CD4-positive, CD25-positive, alpha-beta regulatory T cell (primary cell): ENCODE measurements at regions not wholly inside any gene's neighbourhood (a gene's known extent, or its start where the extent isn't known, plus 50 kb on each side); places are given as distances from the start of the nearest gene placed in this dataset.

Experiments
- ATAC-seq, 2 donors: fragments of 150-1000 bp; cut with Tn5 transposase; one replicate each; pipeline ENCODE4 v1.10.0; 2021; ENCODE audit warnings: low read depth in 2 of 2, moderate number of reproducible peaks in 2 of 2, moderate library complexity in 1 of 2
- DNase-seq, 3 donors: peaks; one replicate each; pipeline versions ENCODE4 v3.0.0 to v3.0.0-alpha.2; 2012 to 2022; ENCODE audit warnings: mixed read lengths in 1 of 3
- H3K27ac ChIP-seq: one replicate; pipeline ENCODE4 v1.7.0; 2013; ENCODE audit warnings: mild to moderate bottlenecking, low read length; ENCODE audit not compliant: insufficient read depth, poor library complexity, severe bottlenecking
- H3K27me3 ChIP-seq: one replicate; pipeline ENCODE4 v1.7.0; 2013; ENCODE audit warnings: low read length; ENCODE audit not compliant: control insufficient read depth, insufficient read depth
- H3K36me3 ChIP-seq: one replicate; pipeline ENCODE4 v1.7.0; 2013; ENCODE audit warnings: mild to moderate bottlenecking, low read length, moderate library complexity; ENCODE audit not compliant: control insufficient read depth, insufficient read depth
- H3K4me1 ChIP-seq: 2 replicates; pipeline ENCODE4 v1.7.0; 2013; ENCODE audit warnings: mild to moderate bottlenecking, low read length; ENCODE audit not compliant: insufficient read depth, control insufficient read depth, poor library complexity, severe bottlenecking
- H3K4me3 ChIP-seq: one replicate; pipeline ENCODE4 v1.7.0; 2013; ENCODE audit warnings: low read depth, mild to moderate bottlenecking, low read length, moderate library complexity
- H3K9me3 ChIP-seq, 2 experiments: 1 replicate in 1 of 2; 2 replicates in 1 of 2; pipeline ENCODE4 v1.7.0; 2013; ENCODE audit warnings: low read length in 2 of 2, mild to moderate bottlenecking in 1 of 2, moderate library complexity in 1 of 2; ENCODE audit not compliant: control insufficient read depth in 2 of 2
- H3K27ac Mint-ChIP-seq, 3 donors: one replicate each; pipeline ENCODE4 v1.8.0; 2020 to 2022; ENCODE audit warnings: mild to moderate bottlenecking in 3 of 3, mixed read lengths in 3 of 3, moderate library complexity in 2 of 3
- H3K27me3 Mint-ChIP-seq: one replicate; pipeline ENCODE4 v1.8.0; 2022; ENCODE audit warnings: mild to moderate bottlenecking, mixed read lengths
- H3K36me3 Mint-ChIP-seq: one replicate; pipeline ENCODE4 v1.8.0; 2020; ENCODE audit warnings: mixed read lengths
- H3K4me1 Mint-ChIP-seq, 4 donors: one replicate each; pipeline ENCODE4 v1.8.0; 2020 to 2022; ENCODE audit warnings: mixed read lengths in 4 of 4, mild to moderate bottlenecking in 1 of 4
- H3K4me3 Mint-ChIP-seq, 4 donors: one replicate each; pipeline ENCODE4 v1.8.0; 2020 to 2022; ENCODE audit warnings: mild to moderate bottlenecking in 4 of 4, mixed read lengths in 4 of 4, moderate library complexity in 3 of 4
- H3K9me3 Mint-ChIP-seq, 7 donors: one replicate each; pipeline ENCODE4 v1.8.0; 2020 to 2022; ENCODE audit warnings: mixed read lengths in 7 of 7, mild to moderate bottlenecking in 3 of 7, moderate library complexity in 2 of 7

- H3K36me3 ChIP-seq: no peaks in the 10 kb centered on the region
- H3K27ac ChIP-seq: no peak overlapping the region
- ATAC-seq (no peak), DNase-seq (no peak)
- no peak overlapping the region for H3K4me3 ChIP-seq
- H3K27ac Mint-ChIP-seq: no peak overlapping the region
- no peaks in the 10 kb centered on the region for H3K36me3 Mint-ChIP-seq
- no peaks in the 10 kb centered on the region for H3K4me1 Mint-ChIP-seq
- H3K9me3 Mint-ChIP-seq: no peaks in the 10 kb centered on the region
- H3K27me3 Mint-ChIP-seq: peaks cover 5% of the 10 kb centered on the region
- no peaks in the 10 kb centered on the region for H3K9me3 ChIP-seq
- H3K4me3 Mint-ChIP-seq: no peak overlapping the region
- H3K4me1 ChIP-seq: no peaks in the 10 kb centered on the region
- peaks cover 3% of the 10 kb centered on the region for H3K27me3 ChIP-seq
These were observed 87.1 kb downstream of the NDUFS5 start for GRCh38 chr1:39113109-39113743.

- H3K4me3 ChIP-seq: no peak overlapping the region
- Mint-ChIP-seq H3K27me3 (peaks cover 5% of the 10 kb centered on the region), H3K4me1 (peaks cover 0 to 2% (median 0%) of the 10 kb centered on the region in 4 donors), H3K9me3 (no peaks in the 10 kb centered on the region), H3K27ac (no peak overlapping the region), H3K36me3 (no peaks in the 10 kb centered on the region), H3K4me3 (no peak overlapping the region)
- no peaks in the 10 kb centered on the region for H3K9me3 ChIP-seq
- no peak for ATAC-seq
- no peaks in the 10 kb centered on the region for H3K36me3 ChIP-seq
- H3K27me3 ChIP-seq: peaks cover 3% of the 10 kb centered on the region
- H3K27ac ChIP-seq: no peak overlapping the region
- DNase-seq: no peak
- H3K4me1 ChIP-seq: no peaks in the 10 kb centered on the region
These were observed 89.0 kb upstream of the MACF1 start for GRCh38 chr1:39115271-39116110.

GRCh38 chr1:39116116-39116607, 88.3 kb upstream of the MACF1 start:
- DNase-seq (no peak), ATAC-seq (no peak)
- H3K4me3 Mint-ChIP-seq: no peak overlapping the region
- Histone ChIP-seq H3K27me3 (peaks cover 3% of the 10 kb centered on the region), H3K4me3 (no peak overlapping the region), H3K27ac (no peak overlapping the region), H3K9me3 (no peaks in the 10 kb centered on the region), H3K36me3 (no peaks in the 10 kb centered on the region), H3K4me1 (no peaks in the 10 kb centered on the region)
- no peak overlapping the region for H3K27ac Mint-ChIP-seq
- no peaks in the 10 kb centered on the region for H3K36me3 Mint-ChIP-seq
- H3K27me3 Mint-ChIP-seq: peaks cover 5% of the 10 kb centered on the region
- peaks cover 0 to 2% (median 0%) of the 10 kb centered on the region in 4 donors for H3K4me1 Mint-ChIP-seq
- H3K9me3 Mint-ChIP-seq: no peaks in the 10 kb centered on the region

GRCh38 chr1:39116860-39117728, 87.4 kb upstream of the MACF1 start:
- Mint-ChIP-seq H3K36me3 (no peaks in the 10 kb centered on the region), H3K4me3 (no peak overlapping the region), H3K27me3 (peaks cover 5% of the 10 kb centered on the region), H3K9me3 (no peaks in the 10 kb centered on the region), H3K4me1 (peaks cover 0 to 2% (median 0%) of the 10 kb centered on the region in 4 donors), H3K27ac (peak overlapping the region in 1 of 3 donors; percentile 45)
- Histone ChIP-seq H3K4me1 (no peaks in the 10 kb centered on the region), H3K36me3 (no peaks in the 10 kb centered on the region), H3K27me3 (peaks cover 3% of the 10 kb centered on the region), H3K27ac (no peak overlapping the region), H3K4me3 (no peak overlapping the region), H3K9me3 (no peaks in the 10 kb centered on the region)
- DNase-seq: no peak
- no peak for ATAC-seq

GRCh38 chr1:39117899-39118450, 86.5 kb upstream of the MACF1 start:
- no peak overlapping the region for H3K27ac Mint-ChIP-seq
- peaks cover 0 to 2% (median 0%) of the 10 kb centered on the region in 4 donors for H3K4me1 Mint-ChIP-seq
- Histone ChIP-seq H3K4me1 (no peaks in the 10 kb centered on the region), H3K4me3 (no peak overlapping the region), H3K36me3 (no peaks in the 10 kb centered on the region), H3K27ac (no peak overlapping the region), H3K9me3 (no peaks in the 10 kb centered on the region), H3K27me3 (peaks cover 3% of the 10 kb centered on the region)
- H3K27me3 Mint-ChIP-seq: peaks cover 2% of the 10 kb centered on the region
- ATAC-seq (no peak), DNase-seq (no peak)
- no peak overlapping the region for H3K4me3 Mint-ChIP-seq
- no peaks in the 10 kb centered on the region for H3K9me3 Mint-ChIP-seq
- H3K36me3 Mint-ChIP-seq: no peaks in the 10 kb centered on the region

GRCh38 chr1:39122056-39122455, 82.4 kb upstream of the MACF1 start:
- Mint-ChIP-seq H3K4me1 (peaks cover 0 to 5% (median under 1%) of the 10 kb centered on the region in 4 donors), H3K27ac (no peak overlapping the region)

GRCh38 chr1:39124282-39124681, 80.2 kb upstream of the MACF1 start:
- Histone ChIP-seq H3K9me3 (no peaks in the 10 kb centered on the region), H3K27ac (no peak overlapping the region), H3K4me1 (no peaks in the 10 kb centered on the region), H3K36me3 (no peaks in the 10 kb centered on the region), H3K4me3 (no peak overlapping the region), H3K27me3 (no peaks in the 10 kb centered on the region)
- peaks cover 0 to 5% (median under 1%) of the 10 kb centered on the region in 4 donors for H3K4me1 Mint-ChIP-seq
- H3K27ac Mint-ChIP-seq: no peak overlapping the region
- no peaks in the 10 kb centered on the region for H3K27me3 Mint-ChIP-seq
- no peaks in the 10 kb centered on the region for H3K36me3 Mint-ChIP-seq
- no peaks in the 10 kb centered on the region for H3K9me3 Mint-ChIP-seq
- DNase-seq (no peak), ATAC-seq (no peak)
- H3K4me3 Mint-ChIP-seq: no peak overlapping the region

More at GRCh38 chr1:39122056-39122455, 82.4 kb upstream of the MACF1 start:
- Mint-ChIP-seq H3K27me3 (no peaks in the 10 kb centered on the region), H3K4me3 (no peak overlapping the region), H3K36me3 (no peaks in the 10 kb centered on the region), H3K9me3 (no peaks in the 10 kb centered on the region)
- Histone ChIP-seq H3K36me3 (no peaks in the 10 kb centered on the region), H3K4me3 (no peak overlapping the region), H3K4me1 (no peaks in the 10 kb centered on the region), H3K27me3 (no peaks in the 10 kb centered on the region), H3K27ac (no peak overlapping the region), H3K9me3 (no peaks in the 10 kb centered on the region)
- ATAC-seq (no peak), DNase-seq (no peak)
